ENCODE measurements at regions not wholly inside any gene's neighbourhood (a gene's known extent, or its start where the extent isn't known, plus 50 kb on each side); places are given as distances from the start of the nearest gene placed in this dataset.

DNA sequence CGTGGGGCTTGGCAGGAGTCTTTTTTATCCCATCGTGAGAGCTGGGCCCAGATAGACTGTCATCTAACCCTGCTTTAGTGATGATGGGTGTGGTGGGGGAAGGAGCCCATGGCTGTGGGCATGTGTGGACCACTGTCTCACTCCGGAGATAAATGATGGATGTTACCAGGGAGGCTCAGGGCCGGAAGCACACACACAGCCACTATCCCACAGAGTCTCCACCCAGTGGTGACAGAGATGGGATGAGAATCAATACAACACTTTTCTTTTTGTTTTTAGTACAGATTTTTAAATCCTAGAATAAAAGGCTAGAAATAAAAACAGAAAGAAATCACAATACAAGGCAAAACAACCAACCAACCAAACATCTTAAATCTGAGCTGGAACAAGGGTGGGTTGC, 233.4 kb downstream of the SOX11 start:
- TF ChIP-seq CTCF (conservative IDR thresholded peaks at IDR 0.05; ENCODE audit: low read depth, low read length): no peak
- no peak for TF ChIP-seq EZH2 (IDR thresholded peaks at IDR 0.05; ENCODE audit: low read length, unreplicated experiment)
- no peak for TF ChIP-seq EZH2phosphoT487 (IDR thresholded peaks at IDR 0.05; ENCODE audit: borderline replicate concordance, low read length)
